ENCODE measurements at regions not wholly inside any gene's neighbourhood (a gene's known extent, or its start where the extent isn't known, plus 50 kb on each side); places are given as distances from the start of the nearest gene placed in this dataset.

GRCh38 chr3:175914785-175915184 is 1055.7 kb downstream of the NAALADL2 start:
- DNase-seq, result no peak

GRCh38 chr3:175913286-175913685 is 1054.2 kb downstream of the NAALADL2 start:
- DNase-seq, result no peak

GRCh38 chr3:175911937-175912336 is 1052.8 kb downstream of the NAALADL2 start:
- DNase-seq, result no peak

- DNase-seq, result no peak
These were observed 1043.1 kb downstream of the NAALADL2 start for GRCh38 chr3:175902226-175902625.

- DNase-seq, result no peak
These were observed 1039.1 kb downstream of the NAALADL2 start for GRCh38 chr3:175898194-175898593.

- no peak for DNase-seq
These were observed 1037.5 kb downstream of the NAALADL2 start for GRCh38 chr3:175896655-175897054.

GRCh38 chr3:175895731-175896130 is 1036.6 kb downstream of the NAALADL2 start:
- DNase-seq, result no peak

GRCh38 chr3:175893566-175893965 is 1034.4 kb downstream of the NAALADL2 start:
- no peak for DNase-seq

GRCh38 chr3:175890066-175890465 is 1030.9 kb downstream of the NAALADL2 start:
- no peak for DNase-seq

- no peak for DNase-seq
These were observed 1026.2 kb downstream of the NAALADL2 start for GRCh38 chr3:175885231-175885766.

- DNase-seq, result no peak
These were observed 1020.3 kb downstream of the NAALADL2 start for GRCh38 chr3:175879417-175879816.

GRCh38 chr3:175869404-175869803 is 1010.3 kb downstream of the NAALADL2 start:
- no peak for DNase-seq

GRCh38 chr3:175868626-175869025 is 1009.5 kb downstream of the NAALADL2 start:
- no peak for DNase-seq

GRCh38 chr3:175865724-175866123 is 1006.6 kb downstream of the NAALADL2 start:
- no peak for DNase-seq

- no peak for DNase-seq
These were observed 1002.8 kb downstream of the NAALADL2 start for GRCh38 chr3:175861916-175862315.

Measured in inflammatory macrophage treated with lipopolysaccharide for 4 hours (primary cell).